T-cell (primary cell): ENCODE measurements at regions not wholly inside any gene's neighbourhood (a gene's known extent, or its start where the extent isn't known, plus 50 kb on each side); places are given as distances from the start of the nearest gene placed in this dataset.

Source experiments
- ATAC-seq, 4 experiments: fragments of 200-7000 bp in 3 of 4; fragments of 150-1000 bp in 1 of 4; cut with Tn5 transposase; replicated peaks in 1 of 4; 1 replicate in 3 of 4; 2 replicates in 1 of 4; pipeline ENCODE4 v1.10.0; 2021; ENCODE audit warnings: moderate library complexity in 3 of 4, mild to moderate bottlenecking in 2 of 4, moderate number of reproducible peaks in 1 of 4
- CTCF ChIA-PET, 2 donors: fragments of 300-600 bp; sonication (Branson Sonifier 250); formaldehyde crosslinking; loops; one replicate each; lab custom pipeline; 2022; ENCODE audit warnings: antibody characterized with exemption in 2 of 2; lab: Charles Lee
- POLR2A ChIA-PET, 2 donors: fragments of 300-600 bp; sonication (Branson Sonifier 250); formaldehyde crosslinking; loops; one replicate each; lab custom pipeline; 2022; ENCODE audit warnings: antibody characterized with exemption in 2 of 2; lab: Charles Lee
- DNase-seq, 35 experiments: peaks; one replicate each; pipeline versions ENCODE4 v3.0.0 to v3.0.0-alpha.2; 2013 to 2023
- H3K27ac ChIP-seq: one replicate; pipeline ENCODE4 v1.5.1; 2013; ENCODE audit warnings: low read length
- H3K27me3 ChIP-seq, 2 experiments: replicated peaks in 1 of 2; 1 replicate in 1 of 2; 2 replicates in 1 of 2; pipeline versions ENCODE4 v1.6.1 to v1.7.0; 2013; ENCODE audit warnings: low read length in 1 of 2, mixed read lengths in 1 of 2; ENCODE audit not compliant: control insufficient read depth in 2 of 2, insufficient read depth in 2 of 2; ENCODE audit errors: extremely low read depth in 1 of 2
- H3K36me3 ChIP-seq, 2 donors: 1 replicate in 1 of 2; 2 replicates in 1 of 2; pipeline versions ENCODE4 v1.6.1 to v1.7.0; 2013; ENCODE audit warnings: low read length in 1 of 2; ENCODE audit not compliant: control insufficient read depth in 2 of 2, insufficient read depth in 1 of 2; ENCODE audit errors: extremely low read depth in 1 of 2
- H3K4me1 ChIP-seq, 2 experiments: 1 replicate in 1 of 2; 2 replicates in 1 of 2; pipeline versions ENCODE4 v1.6.1 to v1.7.0; 2013; ENCODE audit warnings: low read length in 2 of 2, mixed read lengths in 1 of 2; ENCODE audit not compliant: insufficient read depth in 2 of 2, control insufficient read depth in 1 of 2; ENCODE audit errors: extremely low read depth in 1 of 2
- H3K4me3 ChIP-seq, 2 donors: 1 replicate in 1 of 2; 2 replicates in 1 of 2; pipeline versions ENCODE4 v1.5.1 to v1.7.0; 2013; ENCODE audit warnings: mild to moderate bottlenecking in 2 of 2, low read length in 1 of 2, moderate library complexity in 1 of 2; ENCODE audit not compliant: control insufficient read depth in 1 of 2; ENCODE audit errors: extremely low read depth in 1 of 2
- H3K9me3 ChIP-seq: 2 replicates; pipeline ENCODE4 v1.7.0; 2013
- H3K27ac Mint-ChIP-seq, 2 donors: one replicate each; pipeline ENCODE4 v1.8.0; 2020 to 2021; ENCODE audit warnings: mild to moderate bottlenecking in 2 of 2, mixed read lengths in 2 of 2
- H3K27me3 Mint-ChIP-seq, 2 donors: one replicate each; pipeline ENCODE4 v1.8.0; 2021 to 2022; ENCODE audit warnings: mixed read lengths in 2 of 2
- H3K36me3 Mint-ChIP-seq: one replicate; pipeline ENCODE4 v1.8.0; 2021; ENCODE audit warnings: mixed read lengths
- H3K4me1 Mint-ChIP-seq, 3 donors: one replicate each; pipeline ENCODE4 v1.8.0; 2020 to 2022; ENCODE audit warnings: mixed read lengths in 3 of 3, mild to moderate bottlenecking in 1 of 3
- H3K4me3 Mint-ChIP-seq, 3 donors: one replicate each; pipeline ENCODE4 v1.8.0; 2020 to 2022; ENCODE audit warnings: mild to moderate bottlenecking in 3 of 3, mixed read lengths in 3 of 3, moderate library complexity in 3 of 3
- H3K9me3 Mint-ChIP-seq, 3 donors: one replicate each; pipeline ENCODE4 v1.8.0; 2020 to 2022; ENCODE audit warnings: mixed read lengths in 3 of 3
- WGBS: methylation state at CpG from one replicate; pipeline ENCODE4 v1.1.5; 2013; ENCODE audit warnings: missing lambda C conversion rate; ENCODE audit not compliant: insufficient coverage; 5-methylcytosine and 5-hydroxymethylcytosine counted together

GRCh38 chr13:100860866-100861265 lies 186.3 kb upstream of the TMTC4 start:
- Histone ChIP-seq H3K9me3 (no peaks in the 10 kb centered on the region), H3K4me1 (no peaks in the 10 kb centered on the region), H3K36me3 (no peaks in the 10 kb centered on the region), H3K4me3 (no peak overlapping the region), H3K27me3 (no peaks in the 10 kb centered on the region), H3K27ac (no peak overlapping the region)
- no peak for DNase-seq
- H3K27me3 Mint-ChIP-seq = no peaks in the 10 kb centered on the region
- H3K9me3 Mint-ChIP-seq = peaks cover 0 to 4% (median 3%) of the 10 kb centered on the region in 3 donors
- ChIA-PET POLR2A (no interaction called here), CTCF (no interaction called here)
- H3K4me1 Mint-ChIP-seq = no peaks in the 10 kb centered on the region
- no peak overlapping the region for H3K27ac Mint-ChIP-seq
- H3K36me3 Mint-ChIP-seq = no peaks in the 10 kb centered on the region
- 86% methylated on average over 3 of the region's 4 CpGs for WGBS
- no peak for ATAC-seq
- H3K4me3 Mint-ChIP-seq = no peak overlapping the region

- H3K4me3 ChIP-seq = no peak overlapping the region
- no peaks in the 10 kb centered on the region for H3K36me3 ChIP-seq
- DNase-seq (no peak), ATAC-seq (no peak)
- no peaks in the 10 kb centered on the region for H3K9me3 Mint-ChIP-seq
- no peaks in the 10 kb centered on the region for H3K36me3 Mint-ChIP-seq
- H3K9me3 ChIP-seq = no peaks in the 10 kb centered on the region
- no peak overlapping the region for H3K27ac ChIP-seq
- no peaks in the 10 kb centered on the region for H3K27me3 ChIP-seq
- H3K27ac Mint-ChIP-seq = no peak overlapping the region
- 94% methylated on average over 3 of the region's 5 CpGs for WGBS
- no peaks in the 10 kb centered on the region for H3K27me3 Mint-ChIP-seq
- H3K4me3 Mint-ChIP-seq = no peak overlapping the region
- ChIA-PET CTCF (no interaction called here), POLR2A (no interaction called here)
- no peaks in the 10 kb centered on the region for H3K4me1 ChIP-seq
- H3K4me1 Mint-ChIP-seq = no peaks in the 10 kb centered on the region
Measured at GRCh38 chr13:100859861-100860260, 185.3 kb upstream of the TMTC4 start.

- H3K4me3 ChIP-seq = no peak overlapping the region
Measured at GRCh38 chr13:100855151-100855550, 180.6 kb upstream of the TMTC4 start.

GRCh38 chr13:100854006-100854405 lies 179.4 kb upstream of the TMTC4 start:
- H3K9me3 Mint-ChIP-seq = no peaks in the 10 kb centered on the region
- Histone ChIP-seq H3K4me1 (no peaks in the 10 kb centered on the region), H3K9me3 (no peaks in the 10 kb centered on the region), H3K4me3 (no peak overlapping the region), H3K36me3 (no peaks in the 10 kb centered on the region), H3K27me3 (no peaks in the 10 kb centered on the region), H3K27ac (no peak overlapping the region)
- ATAC-seq (no peak), DNase-seq (no peak)
- H3K4me3 Mint-ChIP-seq = no peak overlapping the region
- 89% methylated on average over 2 of the region's 6 CpGs for WGBS
- no peak overlapping the region for H3K27ac Mint-ChIP-seq
- H3K4me1 Mint-ChIP-seq = no peaks in the 10 kb centered on the region
- H3K27me3 Mint-ChIP-seq = peaks cover 0 to 3% of the 10 kb centered on the region in 2 donors
- CTCF ChIA-PET = no interaction called here
- H3K36me3 Mint-ChIP-seq = no peaks in the 10 kb centered on the region
- POLR2A ChIA-PET = no interaction called here

More at GRCh38 chr13:100855151-100855550, 180.6 kb upstream of the TMTC4 start:
- Histone ChIP-seq H3K9me3 (no peaks in the 10 kb centered on the region), H3K27me3 (no peaks in the 10 kb centered on the region), H3K4me1 (no peaks in the 10 kb centered on the region), H3K27ac (no peak overlapping the region), H3K36me3 (no peaks in the 10 kb centered on the region)
- Mint-ChIP-seq H3K36me3 (no peaks in the 10 kb centered on the region), H3K9me3 (no peaks in the 10 kb centered on the region), H3K4me3 (no peak overlapping the region), H3K27ac (no peak overlapping the region), H3K4me1 (no peaks in the 10 kb centered on the region), H3K27me3 (peaks cover 0 to 3% of the 10 kb centered on the region in 2 donors)
- CTCF ChIA-PET = no interaction called here
- ATAC-seq (no peak), DNase-seq (no peak)
- POLR2A ChIA-PET = no interaction called here
- WGBS = 100% methylated on average over 1 of the region's 4 CpGs

DNA sequence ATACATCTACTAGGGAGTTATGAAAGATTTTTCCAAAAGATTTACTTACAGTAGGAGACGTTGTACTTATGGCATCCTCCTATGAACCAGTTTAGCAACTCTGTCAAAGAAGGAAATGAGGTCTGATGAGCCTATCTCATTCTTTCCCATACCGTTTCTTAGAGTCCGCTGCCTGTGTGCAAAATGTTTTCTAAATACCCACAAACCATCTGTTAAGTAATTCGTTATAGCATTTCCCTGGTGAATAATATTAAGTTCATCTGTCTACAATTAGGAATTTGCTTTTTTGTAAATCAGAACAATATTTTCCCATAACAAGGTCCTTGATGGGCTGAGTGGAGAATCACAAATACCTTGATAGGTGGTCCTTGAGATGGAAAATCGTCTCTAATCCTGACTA lies 178.8 kb upstream of the TMTC4 start:
- H3K9me3 Mint-ChIP-seq = no peaks in the 10 kb centered on the region
- H3K27ac Mint-ChIP-seq = no peak overlapping the region
- Histone ChIP-seq H3K36me3 (no peaks in the 10 kb centered on the region), H3K27me3 (no peaks in the 10 kb centered on the region), H3K4me3 (no peak overlapping the region), H3K4me1 (no peaks in the 10 kb centered on the region), H3K9me3 (no peaks in the 10 kb centered on the region), H3K27ac (no peak overlapping the region)
- POLR2A ChIA-PET = no interaction called here
- no peaks in the 10 kb centered on the region for H3K36me3 Mint-ChIP-seq
- ATAC-seq (no peak), DNase-seq (no peak)
- H3K4me1 Mint-ChIP-seq = no peaks in the 10 kb centered on the region
- CTCF ChIA-PET = no interaction called here
- no peak overlapping the region for H3K4me3 Mint-ChIP-seq
- H3K27me3 Mint-ChIP-seq = peaks cover 0 to 3% of the 10 kb centered on the region in 2 donors
- no CpG with 5 or more reads among the region's 5 CpGs for WGBS

DNA sequence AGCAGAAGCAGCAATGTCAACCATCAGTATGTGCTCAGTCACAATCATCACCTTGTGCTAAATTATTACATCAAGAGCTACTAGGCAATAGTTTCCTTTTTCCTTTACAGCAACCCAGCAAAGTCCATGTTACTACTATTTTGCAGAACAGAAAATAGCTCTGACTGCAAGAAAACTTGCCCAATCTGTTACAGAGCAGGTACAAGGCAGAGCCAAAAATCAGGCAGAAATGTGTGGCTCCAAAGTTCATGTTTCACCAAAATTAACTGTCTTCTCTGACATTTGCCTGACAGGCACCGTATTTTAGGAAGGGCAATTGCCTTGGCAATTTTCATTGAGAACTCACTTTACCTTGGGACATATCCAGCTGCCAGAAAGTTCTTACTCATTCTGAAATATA lies 177.6 kb upstream of the TMTC4 start:
- no peak for DNase-seq
- CTCF ChIA-PET = no interaction called here
- Mint-ChIP-seq H3K27ac (no peak overlapping the region), H3K9me3 (no peaks in the 10 kb centered on the region), H3K4me1 (no peaks in the 10 kb centered on the region), H3K4me3 (no peak overlapping the region), H3K27me3 (peaks cover 3% of the 10 kb centered on the region in 2 donors), H3K36me3 (no peaks in the 10 kb centered on the region)
- Histone ChIP-seq H3K4me1 (no peaks in the 10 kb centered on the region), H3K27ac (no peak overlapping the region), H3K27me3 (no peaks in the 10 kb centered on the region), H3K4me3 (no peak overlapping the region), H3K9me3 (no peaks in the 10 kb centered on the region), H3K36me3 (no peaks in the 10 kb centered on the region)
- WGBS = 100% methylated on average over 1 of the region's 1 CpG
- POLR2A ChIA-PET = no interaction called here
- ATAC-seq = no peak

DNA sequence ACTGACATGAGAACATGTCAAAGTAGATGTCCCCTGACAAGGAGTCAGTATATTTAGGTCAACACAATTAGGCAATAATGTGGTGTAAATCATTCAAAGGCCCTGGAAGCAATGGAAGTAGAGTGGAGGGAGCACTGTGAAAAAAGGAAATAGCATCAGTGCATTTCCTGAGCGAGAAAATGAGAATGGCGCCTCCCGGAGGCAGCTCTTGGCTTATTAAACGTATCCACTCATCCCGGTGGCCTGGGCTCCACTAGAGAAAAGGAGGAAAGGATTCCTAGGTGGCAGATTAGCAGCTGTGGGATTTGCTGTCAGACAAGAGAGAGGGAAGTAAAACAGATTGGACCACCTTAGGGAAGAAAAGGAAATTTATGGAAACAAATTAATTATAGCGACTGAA lies 173.7 kb upstream of the TMTC4 start:
- no peak overlapping the region for H3K4me3 Mint-ChIP-seq
- Histone ChIP-seq H3K27me3 (no peaks in the 10 kb centered on the region), H3K27ac (no peak overlapping the region), H3K4me1 (no peaks in the 10 kb centered on the region), H3K4me3 (no peak overlapping the region), H3K9me3 (no peaks in the 10 kb centered on the region), H3K36me3 (no peaks in the 10 kb centered on the region)
- 87% methylated on average over 6 of the region's 6 CpGs for WGBS
- no peak for DNase-seq
- no peak overlapping the region for H3K27ac Mint-ChIP-seq
- H3K4me1 Mint-ChIP-seq = no peaks in the 10 kb centered on the region
- ChIA-PET POLR2A (no interaction called here), CTCF (no interaction called here)
- no peaks in the 10 kb centered on the region for H3K36me3 Mint-ChIP-seq
- no peaks in the 10 kb centered on the region for H3K9me3 Mint-ChIP-seq
- H3K27me3 Mint-ChIP-seq = peaks cover 3 to 5% of the 10 kb centered on the region in 2 donors
- no peak for ATAC-seq
